ENCODE measurements at regions not wholly inside any gene's neighbourhood (a gene's known extent, or its start where the extent isn't known, plus 50 kb on each side); places are given as distances from the start of the nearest gene placed in this dataset.

DNA sequence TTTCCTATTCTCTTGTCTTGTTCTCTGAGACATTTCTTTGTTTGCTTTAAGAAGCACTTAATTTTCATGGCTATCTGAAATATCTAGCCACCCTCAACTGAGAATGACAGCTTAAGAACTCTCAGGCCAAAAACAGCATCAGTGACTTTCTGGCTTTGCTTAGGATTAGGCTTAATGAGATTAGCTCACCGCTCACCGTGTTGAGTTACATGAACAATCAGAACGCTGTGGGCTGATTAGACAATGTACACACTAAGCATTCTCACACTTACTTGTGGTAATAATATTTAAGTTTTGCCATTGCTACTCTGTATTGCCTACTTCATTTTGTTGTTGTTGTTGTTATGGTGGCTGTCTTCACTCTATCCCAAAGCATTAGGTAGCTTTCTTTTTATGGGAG is 1283.6 kb downstream of the UQCRFS1 start:
- TF ChIP-seq, protein P1, sequence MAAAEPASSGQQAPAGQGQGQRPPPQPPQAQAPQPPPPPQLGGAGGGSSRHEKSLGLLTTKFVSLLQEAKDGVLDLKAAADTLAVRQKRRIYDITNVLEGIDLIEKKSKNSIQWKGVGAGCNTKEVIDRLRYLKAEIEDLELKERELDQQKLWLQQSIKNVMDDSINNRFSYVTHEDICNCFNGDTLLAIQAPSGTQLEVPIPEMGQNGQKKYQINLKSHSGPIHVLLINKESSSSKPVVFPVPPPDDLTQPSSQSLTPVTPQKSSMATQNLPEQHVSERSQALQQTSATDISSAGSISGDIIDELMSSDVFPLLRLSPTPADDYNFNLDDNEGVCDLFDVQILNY (CRISPR knock-in tag; IDR thresholded peaks at IDR 0.05), result no peak
- TF ChIP-seq, protein P2, sequence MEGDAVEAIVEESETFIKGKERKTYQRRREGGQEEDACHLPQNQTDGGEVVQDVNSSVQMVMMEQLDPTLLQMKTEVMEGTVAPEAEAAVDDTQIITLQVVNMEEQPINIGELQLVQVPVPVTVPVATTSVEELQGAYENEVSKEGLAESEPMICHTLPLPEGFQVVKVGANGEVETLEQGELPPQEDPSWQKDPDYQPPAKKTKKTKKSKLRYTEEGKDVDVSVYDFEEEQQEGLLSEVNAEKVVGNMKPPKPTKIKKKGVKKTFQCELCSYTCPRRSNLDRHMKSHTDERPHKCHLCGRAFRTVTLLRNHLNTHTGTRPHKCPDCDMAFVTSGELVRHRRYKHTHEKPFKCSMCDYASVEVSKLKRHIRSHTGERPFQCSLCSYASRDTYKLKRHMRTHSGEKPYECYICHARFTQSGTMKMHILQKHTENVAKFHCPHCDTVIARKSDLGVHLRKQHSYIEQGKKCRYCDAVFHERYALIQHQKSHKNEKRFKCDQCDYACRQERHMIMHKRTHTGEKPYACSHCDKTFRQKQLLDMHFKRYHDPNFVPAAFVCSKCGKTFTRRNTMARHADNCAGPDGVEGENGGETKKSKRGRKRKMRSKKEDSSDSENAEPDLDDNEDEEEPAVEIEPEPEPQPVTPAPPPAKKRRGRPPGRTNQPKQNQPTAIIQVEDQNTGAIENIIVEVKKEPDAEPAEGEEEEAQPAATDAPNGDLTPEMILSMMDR (IDR thresholded peaks at IDR 0.05), result no peak
- TF ChIP-seq, protein P3, sequence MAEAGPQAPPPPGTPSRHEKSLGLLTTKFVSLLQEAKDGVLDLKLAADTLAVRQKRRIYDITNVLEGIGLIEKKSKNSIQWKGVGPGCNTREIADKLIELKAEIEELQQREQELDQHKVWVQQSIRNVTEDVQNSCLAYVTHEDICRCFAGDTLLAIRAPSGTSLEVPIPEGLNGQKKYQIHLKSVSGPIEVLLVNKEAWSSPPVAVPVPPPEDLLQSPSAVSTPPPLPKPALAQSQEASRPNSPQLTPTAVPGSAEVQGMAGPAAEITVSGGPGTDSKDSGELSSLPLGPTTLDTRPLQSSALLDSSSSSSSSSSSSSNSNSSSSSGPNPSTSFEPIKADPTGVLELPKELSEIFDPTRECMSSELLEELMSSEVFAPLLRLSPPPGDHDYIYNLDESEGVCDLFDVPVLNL (CRISPR knock-in tag; IDR thresholded peaks at IDR 0.05; ENCODE audit: borderline replicate concordance, low read depth), result no peak
- no peak for TF ChIP-seq TEAD4 (CRISPR knock-in tag; IDR thresholded peaks at IDR 0.05)
- TF ChIP-seq NR1H2 (CRISPR knock-in tag; IDR thresholded peaks at IDR 0.05), result no peak
- TF ChIP-seq, protein P4, sequence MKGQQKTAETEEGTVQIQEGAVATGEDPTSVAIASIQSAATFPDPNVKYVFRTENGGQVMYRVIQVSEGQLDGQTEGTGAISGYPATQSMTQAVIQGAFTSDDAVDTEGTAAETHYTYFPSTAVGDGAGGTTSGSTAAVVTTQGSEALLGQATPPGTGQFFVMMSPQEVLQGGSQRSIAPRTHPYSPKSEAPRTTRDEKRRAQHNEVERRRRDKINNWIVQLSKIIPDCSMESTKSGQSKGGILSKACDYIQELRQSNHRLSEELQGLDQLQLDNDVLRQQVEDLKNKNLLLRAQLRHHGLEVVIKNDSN (CRISPR knock-in tag; IDR thresholded peaks at IDR 0.05), result no peak
- no peak for TF ChIP-seq CREB1 (CRISPR knock-in tag; IDR thresholded peaks at IDR 0.05)
- TF ChIP-seq, protein P5, sequence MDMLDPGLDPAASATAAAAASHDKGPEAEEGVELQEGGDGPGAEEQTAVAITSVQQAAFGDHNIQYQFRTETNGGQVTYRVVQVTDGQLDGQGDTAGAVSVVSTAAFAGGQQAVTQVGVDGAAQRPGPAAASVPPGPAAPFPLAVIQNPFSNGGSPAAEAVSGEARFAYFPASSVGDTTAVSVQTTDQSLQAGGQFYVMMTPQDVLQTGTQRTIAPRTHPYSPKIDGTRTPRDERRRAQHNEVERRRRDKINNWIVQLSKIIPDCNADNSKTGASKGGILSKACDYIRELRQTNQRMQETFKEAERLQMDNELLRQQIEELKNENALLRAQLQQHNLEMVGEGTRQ (CRISPR knock-in tag; IDR thresholded peaks at IDR 0.05), result no peak
- no peak for TF ChIP-seq ZNF416 (CRISPR knock-in tag; IDR thresholded peaks at IDR 0.05)
- TF ChIP-seq CREM (CRISPR knock-in tag; IDR thresholded peaks at IDR 0.05), result no peak

All from WTC11 (cell line).